GM21367 (cell line): ENCODE measurements at regions not wholly inside any gene's neighbourhood (a gene's known extent, or its start where the extent isn't known, plus 50 kb on each side); places are given as distances from the start of the nearest gene placed in this dataset.
"Not testable (repeated sequence)": the region's sequence is repeated elsewhere in the genome, so short reads cannot be mapped to it uniquely, and the experiment has no call there.

Experiments
- ATAC-seq: cut with Tn5 transposase; IDR thresholded peaks from one replicate; pipeline ENCODE4 v1.9.1; 2021; ENCODE audit not compliant: unreplicated experiment

- no peak for ATAC-seq
Observed at GRCh38 chr12:91636721-91637120, 454.1 kb upstream of the DCN start.

- not testable (repeated sequence) for ATAC-seq
Observed at GRCh38 chr12:91634386-91634713, 451.7 kb upstream of the DCN start.

GRCh38 chr12:91633734-91634357 is 451.2 kb upstream of the DCN start:
- ATAC-seq = no peak

GRCh38 chr12:91633206-91633605 is 450.6 kb upstream of the DCN start:
- no peak for ATAC-seq

GRCh38 chr12:91632042-91632786 is 449.6 kb upstream of the DCN start:
- ATAC-seq = no peak

- no peak for ATAC-seq
Observed at GRCh38 chr12:91630596-91631293, 448.1 kb upstream of the DCN start.

- ATAC-seq = no peak
Observed at GRCh38 chr12:91630083-91630482, 447.5 kb upstream of the DCN start.

- ATAC-seq = no peak
Observed at GRCh38 chr12:91629440-91629839, 446.8 kb upstream of the DCN start.

GRCh38 chr12:91628656-91629055 is 446.0 kb upstream of the DCN start:
- no peak for ATAC-seq

- no peak for ATAC-seq
Observed at GRCh38 chr12:91627225-91627624, 444.6 kb upstream of the DCN start.

GRCh38 chr12:91622981-91623380 is 440.4 kb upstream of the DCN start:
- no peak for ATAC-seq

GRCh38 chr12:91622037-91622436 is 439.4 kb upstream of the DCN start:
- no peak for ATAC-seq

GRCh38 chr12:91620992-91621391 is 438.4 kb upstream of the DCN start:
- no peak for ATAC-seq

GRCh38 chr12:91620422-91620821 is 437.8 kb upstream of the DCN start:
- ATAC-seq = no peak

- ATAC-seq = peak; percentile 72
Observed at GRCh38 chr12:91618281-91618680, 435.7 kb upstream of the DCN start.

GRCh38 chr12:91617818-91618217 is 435.2 kb upstream of the DCN start:
- ATAC-seq = peak; percentile 52

- no peak for ATAC-seq
Observed at GRCh38 chr12:91616416-91616815, 433.8 kb upstream of the DCN start.

- ATAC-seq = no peak
Observed at GRCh38 chr12:91613223-91613779, 430.7 kb upstream of the DCN start.

GRCh38 chr12:91610561-91610960 is 427.9 kb upstream of the DCN start:
- no peak for ATAC-seq

- no peak for ATAC-seq
Observed at GRCh38 chr12:91609283-91609682, 426.7 kb upstream of the DCN start.

GRCh38 chr12:91608542-91608941 is 425.9 kb upstream of the DCN start:
- no peak for ATAC-seq
